COLO829 (cell line): ENCODE measurements at regions not wholly inside any gene's neighbourhood (a gene's known extent, or its start where the extent isn't known, plus 50 kb on each side); places are given as distances from the start of the nearest gene placed in this dataset.
"Not testable (repeated sequence)": the region's sequence is repeated elsewhere in the genome, so short reads cannot be mapped to it uniquely, and the experiment has no call there.

Experiments used
- DNase-seq: peaks from one replicate; pipeline ENCODE4 v3.0.0; 2012; ENCODE audit warnings: low spot score

DNA sequence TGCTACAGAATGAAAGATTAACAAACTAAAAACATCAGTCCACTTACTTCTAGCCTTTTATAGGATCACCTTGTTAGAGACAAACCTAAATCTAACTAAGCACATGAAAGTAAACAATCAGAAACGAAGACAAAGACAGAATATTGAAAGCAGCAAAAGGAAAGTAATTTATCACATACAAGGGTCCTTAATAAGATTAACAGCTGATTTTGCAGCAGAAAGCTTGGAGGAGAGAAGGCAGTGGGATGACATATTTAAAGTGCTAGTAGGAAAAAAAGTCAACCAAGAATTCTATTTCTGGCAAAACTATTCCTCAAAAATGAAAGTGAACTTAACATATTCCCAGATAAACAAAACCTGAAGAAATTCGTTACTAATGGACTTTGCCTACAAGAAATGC is 286.4 kb downstream of the RWDD3 start:
- no peak for DNase-seq

DNA sequence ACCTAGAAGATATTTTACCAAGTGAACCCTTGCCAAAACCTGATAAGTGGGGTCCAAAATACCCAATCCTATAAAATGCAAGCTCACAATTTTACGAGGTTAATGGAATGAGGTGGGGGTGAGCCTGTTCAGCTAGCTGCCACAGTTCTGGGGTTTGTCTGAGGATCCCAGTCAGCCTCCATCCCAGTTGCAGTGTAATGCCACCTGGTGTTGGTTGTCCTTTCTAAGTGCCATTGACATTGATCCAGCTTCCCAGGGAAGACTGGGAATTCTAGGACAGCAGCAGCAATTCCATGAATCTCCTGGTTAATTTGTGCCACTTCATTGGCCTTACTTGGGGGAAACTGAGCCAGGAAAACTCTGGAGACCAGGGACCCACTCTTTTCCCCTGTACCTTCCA is 298.3 kb downstream of the RWDD3 start:
- DNase-seq = no peak

DNA sequence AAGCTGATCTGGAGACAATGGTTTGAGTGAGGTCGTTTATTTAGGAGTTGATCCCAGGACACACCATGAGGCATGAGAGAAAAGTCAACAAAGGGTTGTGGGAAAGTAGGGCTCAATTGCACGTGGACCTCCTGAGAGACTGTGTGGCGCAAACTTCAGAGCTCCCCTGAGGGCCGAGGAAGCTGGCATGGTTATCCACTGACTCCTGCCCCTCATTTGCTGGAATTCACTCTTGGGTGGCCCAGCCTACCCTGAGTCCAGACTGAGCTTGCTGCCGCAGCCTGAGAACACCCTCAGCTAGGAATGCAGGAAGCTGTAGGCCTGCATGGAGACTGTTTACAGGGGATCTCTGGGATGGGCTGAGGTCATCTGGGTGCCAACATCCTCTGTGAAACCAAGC is 301.0 kb downstream of the RWDD3 start:
- no peak for DNase-seq

- DNase-seq = no peak
These were observed 301.6 kb downstream of the RWDD3 start for GRCh38 chr1:95535614-95536013.

- no peak for DNase-seq
These were observed 302.5 kb downstream of the RWDD3 start for GRCh38 chr1:95536501-95536900.

DNA sequence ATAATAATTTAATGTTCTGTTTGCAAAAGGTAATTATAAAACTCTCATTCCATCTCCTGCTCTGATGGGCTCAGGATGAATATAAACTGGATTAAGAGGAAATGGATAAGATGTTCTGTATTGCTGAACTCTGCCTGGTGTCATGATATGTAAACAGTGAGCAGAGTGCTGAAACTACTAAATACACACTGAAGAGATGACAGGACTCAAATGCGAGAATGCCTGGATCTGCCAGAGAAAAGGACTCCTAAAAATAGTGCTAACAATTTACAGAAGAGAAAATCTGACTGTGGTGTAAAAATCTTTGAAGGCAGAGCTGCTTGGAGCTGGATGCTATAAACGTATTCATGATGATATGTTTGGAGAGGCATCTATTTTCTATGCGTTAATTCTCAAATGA is 303.2 kb downstream of the RWDD3 start:
- no peak for DNase-seq

- not testable (repeated sequence) for DNase-seq
These were observed 304.2 kb downstream of the RWDD3 start for GRCh38 chr1:95538242-95538641.

- no peak for DNase-seq
These were observed 308.9 kb downstream of the RWDD3 start for GRCh38 chr1:95542936-95543335.

GRCh38 chr1:95547005-95547404 is 313.0 kb downstream of the RWDD3 start:
- DNase-seq = peak; percentile 11

DNA sequence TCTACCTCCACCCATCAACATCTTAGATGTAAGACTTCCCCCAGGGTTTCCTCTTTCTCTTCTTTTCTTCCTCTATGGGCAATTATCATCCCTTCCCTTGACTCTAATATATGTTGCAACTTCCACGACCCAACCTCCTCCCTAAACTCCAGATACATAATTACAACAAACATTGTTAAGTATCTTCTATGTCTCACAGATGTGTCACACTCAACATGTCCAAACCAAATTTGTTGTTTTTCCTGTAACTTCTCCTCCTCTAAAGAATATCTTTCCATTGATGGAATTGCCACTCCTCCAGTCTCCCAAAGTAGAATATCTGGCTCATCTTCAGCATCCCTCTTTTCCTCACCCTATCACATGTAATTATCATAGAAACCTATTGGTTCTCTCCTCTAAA is 314.2 kb downstream of the RWDD3 start:
- DNase-seq = no peak

- no peak for DNase-seq
These were observed 317.2 kb downstream of the RWDD3 start for GRCh38 chr1:95551201-95551600.

DNA sequence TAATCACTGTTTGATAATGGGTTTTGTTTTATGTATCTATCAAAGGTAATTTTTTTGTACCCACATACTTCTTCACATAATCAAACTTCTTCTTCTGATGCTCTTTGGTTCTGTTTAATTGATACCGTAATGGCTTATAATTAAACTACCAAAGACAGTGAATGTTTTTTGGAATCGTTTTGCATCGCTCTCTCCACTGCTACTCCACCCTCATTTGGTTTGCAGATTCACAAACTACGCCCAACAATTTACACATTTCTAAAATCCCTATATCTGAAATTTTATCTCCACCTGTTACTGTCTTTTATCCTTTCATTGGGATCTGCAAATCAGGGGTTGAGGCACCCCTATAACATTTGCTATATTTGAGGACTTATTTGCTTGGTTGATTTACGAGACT is 319.6 kb downstream of the RWDD3 start:
- no peak for DNase-seq

- no peak for DNase-seq
These were observed 320.4 kb downstream of the RWDD3 start for GRCh38 chr1:95554408-95554807.

GRCh38 chr1:95558791-95559190 is 324.8 kb downstream of the RWDD3 start:
- no peak for DNase-seq

GRCh38 chr1:95561346-95561745 is 327.3 kb downstream of the RWDD3 start:
- no peak for DNase-seq

- DNase-seq = no peak
These were observed 328.2 kb downstream of the RWDD3 start for GRCh38 chr1:95562230-95562629.

DNA sequence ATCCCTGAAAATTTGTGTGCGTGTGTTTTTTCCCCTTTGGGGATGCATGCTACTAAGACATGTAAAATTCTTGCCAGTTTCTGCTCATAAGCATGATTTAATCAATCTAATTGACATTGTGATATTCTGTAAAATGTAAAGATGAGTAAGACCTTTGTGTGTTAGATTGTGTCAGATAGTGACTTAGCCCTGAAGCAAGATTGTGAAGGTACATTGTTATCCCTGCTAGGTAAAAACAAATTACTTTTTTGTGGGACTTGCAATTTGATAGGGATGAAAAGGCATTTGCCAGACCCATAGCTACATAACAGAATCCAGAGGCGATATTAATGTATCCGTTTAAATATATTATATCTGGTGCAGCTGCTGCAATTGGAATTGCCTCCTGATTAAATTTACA is 338.0 kb downstream of the RWDD3 start:
- no peak for DNase-seq

DNA sequence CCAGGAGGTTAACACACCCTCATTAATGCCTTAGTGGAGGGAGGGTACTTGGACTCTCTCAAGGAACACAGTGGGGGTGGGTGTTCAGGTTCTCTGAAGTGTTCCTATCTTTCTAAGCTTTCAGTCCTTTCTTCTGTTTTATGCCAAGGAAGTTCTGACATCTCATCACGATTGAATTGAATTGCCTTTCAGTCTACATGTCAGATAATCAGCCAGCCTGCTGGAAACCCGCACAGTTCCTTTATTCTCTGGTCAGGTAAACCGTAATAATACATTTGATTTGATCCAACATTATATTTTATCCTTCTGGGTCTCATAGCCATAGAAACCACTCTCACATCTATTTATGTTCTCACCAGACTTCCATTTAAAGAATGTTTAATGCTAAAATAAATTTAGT is 339.0 kb downstream of the RWDD3 start:
- no peak for DNase-seq

DNA sequence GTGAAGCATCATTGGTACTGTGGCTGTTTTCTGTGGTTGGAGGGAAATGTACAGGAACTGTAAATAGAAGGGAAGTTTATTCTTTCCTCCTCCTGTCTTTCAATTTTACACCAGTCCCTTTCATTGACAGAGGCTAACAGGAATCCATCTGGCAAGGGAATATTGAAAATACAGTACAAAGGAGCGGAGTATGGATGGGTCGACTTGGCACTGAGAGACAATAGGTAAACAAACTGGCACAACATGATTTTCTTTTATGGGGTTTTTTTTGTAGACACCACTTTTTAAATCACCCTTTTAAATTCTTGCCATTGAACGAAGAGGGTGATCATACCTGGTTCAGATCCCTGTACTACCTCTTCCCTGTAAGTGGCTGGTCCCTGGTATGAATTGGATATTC is 341.3 kb downstream of the RWDD3 start:
- DNase-seq = no peak

DNA sequence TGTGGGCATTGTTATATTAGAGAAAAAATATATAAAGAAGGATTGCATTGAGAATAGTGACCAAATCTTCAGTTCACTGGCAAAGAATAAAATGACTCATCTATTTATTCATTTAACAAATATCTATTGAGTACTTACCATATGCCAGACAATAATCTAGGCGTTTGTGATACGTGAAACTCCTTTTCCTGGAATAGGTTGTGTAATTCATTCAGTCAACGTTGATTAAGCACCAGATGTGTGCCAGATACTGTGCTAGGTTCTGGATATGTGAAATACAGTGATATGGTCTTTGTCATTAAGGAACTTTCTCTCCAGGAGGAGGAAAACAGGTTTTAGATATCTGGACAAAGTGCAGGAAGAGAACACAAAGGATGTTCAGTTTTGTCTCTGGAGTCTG is 344.5 kb downstream of the RWDD3 start:
- DNase-seq = no peak

- no peak for DNase-seq
These were observed 348.2 kb downstream of the RWDD3 start for GRCh38 chr1:95582191-95582590.

DNA sequence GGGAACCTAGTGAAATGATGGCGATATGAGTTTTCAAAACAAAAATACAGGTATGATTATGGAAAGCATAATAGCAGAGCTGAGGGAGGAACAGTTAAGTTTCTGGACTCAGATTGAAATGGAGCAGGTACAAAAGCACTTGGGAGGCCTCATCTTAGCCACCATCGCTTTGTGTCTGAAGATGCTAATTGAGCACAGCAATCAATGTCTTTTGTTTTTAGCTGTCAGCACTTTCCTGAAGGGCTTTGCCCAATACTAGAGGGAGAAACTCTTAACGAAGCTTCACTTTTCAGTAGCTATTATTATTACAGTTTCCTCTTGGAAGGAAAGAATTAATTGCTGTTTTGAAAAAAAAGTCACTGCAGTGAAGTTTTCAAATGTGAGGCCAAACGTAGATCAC is 348.7 kb downstream of the RWDD3 start:
- DNase-seq = no peak

GRCh38 chr1:95583661-95584210 is 349.7 kb downstream of the RWDD3 start:
- no peak for DNase-seq

DNA sequence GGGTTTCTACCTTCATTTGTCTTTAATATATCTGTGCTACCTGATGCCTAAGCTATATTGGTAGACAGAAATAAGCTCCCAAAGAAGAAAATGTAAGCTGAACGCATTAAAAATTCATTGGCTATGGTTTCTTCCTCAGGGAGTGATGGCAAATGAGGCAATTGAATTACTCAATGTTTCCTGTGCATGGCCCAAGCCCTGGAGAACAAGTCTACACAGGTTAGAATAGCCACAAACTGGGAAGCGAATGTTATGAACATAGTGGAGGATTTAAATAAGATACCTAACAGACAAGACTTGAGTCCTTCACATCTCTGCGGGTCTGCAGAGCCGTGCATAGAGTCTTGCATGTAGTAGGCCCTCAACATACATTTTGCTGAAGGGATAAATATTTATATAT is 350.3 kb downstream of the RWDD3 start:
- DNase-seq = no peak

GRCh38 chr1:95604771-95605170 is 370.8 kb downstream of the RWDD3 start:
- DNase-seq = no peak
